Left lung (tissue), 4 donors: ENCODE measurements at regions not wholly inside any gene's neighbourhood (a gene's known extent, or its start where the extent isn't known, plus 50 kb on each side); places are given as distances from the start of the nearest gene placed in this dataset.

Source experiments
- ATAC-seq: fragments of 200-7000 bp; cut with Tn5 transposase; one replicate; pipeline ENCODE4 v1.9.1; 2020; ENCODE audit warnings: moderate library complexity
- DNase-seq, 4 donors: peaks; one replicate each; pipeline ENCODE4 v3.0.0-alpha.2; 2013 to 2020
- H3K27ac ChIP-seq, 2 donors: fragments of 200-600 bp; sonication (generic) in 1 of 2; one replicate each; pipeline versions ENCODE4 v1.5.0 to v1.8.0; 2020 to 2021
- H3K27me3 ChIP-seq, 2 donors: fragments of 200-600 bp; sonication (generic) in 1 of 2; one replicate each; pipeline versions ENCODE4 v1.5.0 to v1.8.0; 2020 to 2021
- H3K36me3 ChIP-seq, 2 donors: fragments of 200-600 bp; sonication (generic) in 1 of 2; one replicate each; pipeline versions ENCODE4 v1.5.0 to v1.8.0; 2020 to 2021
- H3K4me1 ChIP-seq, 2 donors: fragments of 200-600 bp; one replicate each; pipeline ENCODE4 v1.8.0; 2021
- H3K4me3 ChIP-seq, 2 donors: fragments of 200-600 bp; sonication (generic) in 1 of 2; one replicate each; pipeline versions ENCODE4 v1.5.0 to v1.8.0; 2020 to 2021; ENCODE audit warnings: mild to moderate bottlenecking in 1 of 2
- H3K9me3 ChIP-seq, 2 donors: fragments of 200-600 bp; sonication (generic) in 1 of 2; one replicate each; pipeline versions ENCODE4 v1.5.0 to v1.8.0; 2020 to 2021
- intact Hi-C, 2 donors: fragments of 100-400 bp; cut with DNase I; formaldehyde crosslinking; loops; one replicate each; pipeline versions ENCODE4 v1.11.2 to v1.14.2; 2022
- TF ChIP-seq, protein P1 (sequence below), 2 donors: fragments of 200-600 bp; sonication (generic) in 1 of 2; IDR thresholded peaks; one replicate each; pipeline versions ENCODE4 v1.5.0 to v1.8.0; 2021; ENCODE audit warnings: antibody characterized with exemption in 2 of 2
- donor health status: DM: no; HTN: yes; CAD: no.
- donor health status: DM: no; HTN: no; CAD: no.

- no peaks in the 10 kb centered on the region for H3K9me3 ChIP-seq
- no peak overlapping the region for H3K4me3 ChIP-seq
- ATAC-seq (peak; percentile 83), DNase-seq (peak in 2 of 4 donors; percentile 25 to 67)
- no peak overlapping the region for H3K27ac ChIP-seq
- TF ChIP-seq, protein P1, sequence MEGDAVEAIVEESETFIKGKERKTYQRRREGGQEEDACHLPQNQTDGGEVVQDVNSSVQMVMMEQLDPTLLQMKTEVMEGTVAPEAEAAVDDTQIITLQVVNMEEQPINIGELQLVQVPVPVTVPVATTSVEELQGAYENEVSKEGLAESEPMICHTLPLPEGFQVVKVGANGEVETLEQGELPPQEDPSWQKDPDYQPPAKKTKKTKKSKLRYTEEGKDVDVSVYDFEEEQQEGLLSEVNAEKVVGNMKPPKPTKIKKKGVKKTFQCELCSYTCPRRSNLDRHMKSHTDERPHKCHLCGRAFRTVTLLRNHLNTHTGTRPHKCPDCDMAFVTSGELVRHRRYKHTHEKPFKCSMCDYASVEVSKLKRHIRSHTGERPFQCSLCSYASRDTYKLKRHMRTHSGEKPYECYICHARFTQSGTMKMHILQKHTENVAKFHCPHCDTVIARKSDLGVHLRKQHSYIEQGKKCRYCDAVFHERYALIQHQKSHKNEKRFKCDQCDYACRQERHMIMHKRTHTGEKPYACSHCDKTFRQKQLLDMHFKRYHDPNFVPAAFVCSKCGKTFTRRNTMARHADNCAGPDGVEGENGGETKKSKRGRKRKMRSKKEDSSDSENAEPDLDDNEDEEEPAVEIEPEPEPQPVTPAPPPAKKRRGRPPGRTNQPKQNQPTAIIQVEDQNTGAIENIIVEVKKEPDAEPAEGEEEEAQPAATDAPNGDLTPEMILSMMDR (IDR thresholded peaks at IDR 0.05) = peak; percentile 48 to 51
- no peaks in the 10 kb centered on the region for H3K27me3 ChIP-seq
- H3K4me1 ChIP-seq = peaks cover 0 to 29% of the 10 kb centered on the region in 2 donors
- intact Hi-C loops = loop anchor here (5.0 to 10.0 kb wide), 3 partner anchors 312 to 413 kb away; no protein-coding TSS in a partner anchor
- H3K36me3 ChIP-seq = no peaks in the 10 kb centered on the region
Measured at GRCh38 chr3:102225407-102226132, 209.2 kb upstream of the ZPLD1 start.

- Histone ChIP-seq H3K27me3 (no peaks in the 10 kb centered on the region), H3K27ac (no peak overlapping the region), H3K36me3 (no peaks in the 10 kb centered on the region), H3K4me3 (no peak overlapping the region), H3K4me1 (peaks cover 0 to 29% of the 10 kb centered on the region in 2 donors), H3K9me3 (no peaks in the 10 kb centered on the region)
- DNase-seq (no peak), ATAC-seq (no peak)
- intact Hi-C loops = loop anchor here (5.0 to 10.0 kb wide), 3 partner anchors 311 to 414 kb away; no protein-coding TSS in a partner anchor
- TF ChIP-seq, protein P1 (IDR thresholded peaks at IDR 0.05) = no peak
Measured at GRCh38 chr3:102226463-102226862, 208.4 kb upstream of the ZPLD1 start.

DNA sequence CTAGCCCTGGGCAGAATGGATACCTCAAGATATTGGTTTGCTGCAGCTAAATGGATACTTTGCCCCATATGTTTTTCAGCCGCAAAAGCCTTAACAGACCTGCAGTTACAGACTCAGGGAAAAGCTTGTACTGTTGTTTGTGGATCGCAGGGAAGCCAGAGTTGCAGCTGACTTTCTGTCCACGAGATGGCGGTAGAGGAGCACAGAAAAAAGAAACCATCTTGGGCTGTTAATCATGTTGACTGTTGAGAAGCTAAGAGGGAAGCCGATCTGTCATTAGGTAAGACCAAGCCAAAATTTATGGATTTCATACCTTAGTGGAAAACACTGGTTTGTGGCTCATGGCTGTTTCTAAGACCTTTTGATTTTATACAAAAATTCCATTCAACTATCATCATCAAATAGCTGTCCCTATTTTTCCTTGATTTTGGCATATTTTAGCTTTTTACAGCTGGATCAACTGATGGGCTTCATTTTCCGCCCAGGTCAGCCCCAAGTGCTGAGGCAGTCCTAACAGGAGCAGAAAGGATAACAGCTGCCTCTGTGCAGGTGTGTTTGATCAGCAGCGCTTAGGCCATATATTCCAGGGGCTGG is 205.7 kb upstream of the ZPLD1 start:
- H3K27ac ChIP-seq = no peak overlapping the region
- H3K4me3 ChIP-seq = no peak overlapping the region
- H3K4me1 ChIP-seq = peaks cover 0 to 11% of the 10 kb centered on the region in 2 donors
- no peaks in the 10 kb centered on the region for H3K36me3 ChIP-seq
- DNase-seq = peak in 3 of 4 donors; percentile 47 to 77 (median 70)
- no peaks in the 10 kb centered on the region for H3K9me3 ChIP-seq
- peak; percentile 90 for ATAC-seq
- intact Hi-C loops = loop anchor here (5.0 to 10.0 kb wide), 3 partner anchors 308 to 417 kb away; no protein-coding TSS in a partner anchor
- TF ChIP-seq, protein P1 (IDR thresholded peaks at IDR 0.05) = peak; percentile 86 to 91
- H3K27me3 ChIP-seq = no peaks in the 10 kb centered on the region

GRCh38 chr3:102230057-102230456 is 204.8 kb upstream of the ZPLD1 start:
- peaks cover 0 to 7% of the 10 kb centered on the region in 2 donors for H3K4me1 ChIP-seq
- H3K9me3 ChIP-seq = no peaks in the 10 kb centered on the region
- no peak overlapping the region for H3K4me3 ChIP-seq
- DNase-seq (no peak), ATAC-seq (no peak)
- intact Hi-C loops = no loop called here
- no peak overlapping the region for H3K27ac ChIP-seq
- TF ChIP-seq, protein P1 (IDR thresholded peaks at IDR 0.05) = no peak
- no peaks in the 10 kb centered on the region for H3K27me3 ChIP-seq
- H3K36me3 ChIP-seq = no peaks in the 10 kb centered on the region

GRCh38 chr3:102233881-102234280 is 200.9 kb upstream of the ZPLD1 start:
- H3K9me3 ChIP-seq = no peaks in the 10 kb centered on the region
- TF ChIP-seq, protein P1 (IDR thresholded peaks at IDR 0.05) = no peak
- peaks cover 0 to 7% of the 10 kb centered on the region in 2 donors for H3K4me1 ChIP-seq
- no peak overlapping the region for H3K4me3 ChIP-seq
- H3K27me3 ChIP-seq = no peaks in the 10 kb centered on the region
- no peak for ATAC-seq
- no peaks in the 10 kb centered on the region for H3K36me3 ChIP-seq
- no peak for DNase-seq
- intact Hi-C loops = no loop called here
- no peak overlapping the region for H3K27ac ChIP-seq
